Bronchial epithelial cell (primary cell): ENCODE measurements at regions not wholly inside any gene's neighbourhood (a gene's known extent, or its start where the extent isn't known, plus 50 kb on each side); places are given as distances from the start of the nearest gene placed in this dataset.

Experiments
- DNase-seq: peaks from one replicate; pipeline ENCODE4 v3.0.0-alpha.2; 2010; ENCODE audit warnings: low read depth
- FAIRE-seq: peaks from 2 replicates; lab custom pipeline; 2011; peaks lifted over from hg19 to GRCh38; lab: Jason Lieb, UNC
- H3K27me3 ChIP-seq: 2 replicates; pipeline ENCODE4 v1.5.1; 2011; ENCODE audit warnings: low read length; ENCODE audit not compliant: control insufficient read depth, insufficient read depth
- H3K36me3 ChIP-seq: 2 replicates; pipeline ENCODE4 v1.5.1; 2011; ENCODE audit warnings: low read length; ENCODE audit not compliant: control insufficient read depth, insufficient read depth
- H3K4me3 ChIP-seq: 2 replicates; pipeline ENCODE4 v1.5.1; 2011; ENCODE audit warnings: mild to moderate bottlenecking, low read depth, low read length, control low read depth
- TF ChIP-seq, protein P1 (sequence below): IDR thresholded peaks from 2 replicates; pipeline ENCODE4 v1.5.1; 2011; ENCODE audit warnings: mild to moderate bottlenecking, moderate library complexity, low read length, control low read depth, inconsistent platforms; ENCODE audit not compliant: insufficient read depth, severe bottlenecking

DNA sequence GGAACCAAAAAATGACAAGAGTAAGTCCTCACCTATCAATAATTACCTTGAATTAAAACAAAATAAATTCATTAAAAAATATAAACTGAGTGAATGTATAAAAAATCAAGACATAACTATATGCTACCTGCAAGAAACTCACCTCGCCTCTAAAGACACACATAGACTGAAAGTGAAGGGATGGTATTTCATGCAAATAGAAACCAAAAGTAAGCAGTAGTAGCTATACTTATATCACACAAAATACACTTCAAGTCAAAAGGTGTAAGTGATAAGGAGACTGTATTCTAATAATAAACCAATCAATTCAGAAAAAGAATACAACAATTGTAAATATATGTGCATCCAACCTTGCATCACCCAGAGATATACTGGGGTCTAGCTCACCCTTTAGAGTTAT is 332.6 kb downstream of the SH2D4B start:
- FAIRE-seq, result no peak
- TF ChIP-seq, protein P1, sequence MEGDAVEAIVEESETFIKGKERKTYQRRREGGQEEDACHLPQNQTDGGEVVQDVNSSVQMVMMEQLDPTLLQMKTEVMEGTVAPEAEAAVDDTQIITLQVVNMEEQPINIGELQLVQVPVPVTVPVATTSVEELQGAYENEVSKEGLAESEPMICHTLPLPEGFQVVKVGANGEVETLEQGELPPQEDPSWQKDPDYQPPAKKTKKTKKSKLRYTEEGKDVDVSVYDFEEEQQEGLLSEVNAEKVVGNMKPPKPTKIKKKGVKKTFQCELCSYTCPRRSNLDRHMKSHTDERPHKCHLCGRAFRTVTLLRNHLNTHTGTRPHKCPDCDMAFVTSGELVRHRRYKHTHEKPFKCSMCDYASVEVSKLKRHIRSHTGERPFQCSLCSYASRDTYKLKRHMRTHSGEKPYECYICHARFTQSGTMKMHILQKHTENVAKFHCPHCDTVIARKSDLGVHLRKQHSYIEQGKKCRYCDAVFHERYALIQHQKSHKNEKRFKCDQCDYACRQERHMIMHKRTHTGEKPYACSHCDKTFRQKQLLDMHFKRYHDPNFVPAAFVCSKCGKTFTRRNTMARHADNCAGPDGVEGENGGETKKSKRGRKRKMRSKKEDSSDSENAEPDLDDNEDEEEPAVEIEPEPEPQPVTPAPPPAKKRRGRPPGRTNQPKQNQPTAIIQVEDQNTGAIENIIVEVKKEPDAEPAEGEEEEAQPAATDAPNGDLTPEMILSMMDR, result no peak

DNA sequence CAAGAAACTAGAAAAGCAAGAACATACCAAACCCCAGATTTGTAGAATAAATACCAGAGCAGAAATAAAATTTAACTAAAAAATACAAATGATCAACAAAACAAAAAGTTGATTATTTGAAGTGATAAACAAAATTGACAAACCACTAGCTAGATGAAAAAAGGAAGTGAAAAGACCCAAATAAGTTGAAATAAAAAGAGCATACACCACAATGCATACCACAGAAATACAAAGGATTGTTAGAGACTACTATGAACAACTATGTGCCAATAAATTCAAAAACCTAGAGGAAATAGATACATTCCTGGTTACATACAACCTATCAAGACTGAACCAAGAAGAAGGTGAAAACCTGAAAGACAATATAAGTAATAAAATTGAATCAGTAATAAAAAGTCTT is 333.4 kb downstream of the SH2D4B start:
- Histone ChIP-seq H3K27me3 (no peaks in the 10 kb centered on the region), H3K4me3 (no peak overlapping the region), H3K36me3 (no peaks in the 10 kb centered on the region)
- TF ChIP-seq, protein P1, result no peak
- FAIRE-seq (no peak), DNase-seq (no peak)

More for the DNA sequence above, 332.6 kb downstream of the SH2D4B start:
- H3K27me3 ChIP-seq, result no peaks in the 10 kb centered on the region
- no peaks in the 10 kb centered on the region for H3K36me3 ChIP-seq
- DNase-seq, result no peak
- no peak overlapping the region for H3K4me3 ChIP-seq

GRCh38 chr10:80878330-80878729 is 340.6 kb downstream of the SH2D4B start:
- H3K36me3 ChIP-seq, result no peaks in the 10 kb centered on the region
- TF ChIP-seq, protein P1, result no peak
- no peaks in the 10 kb centered on the region for H3K27me3 ChIP-seq
- H3K4me3 ChIP-seq, result no peak overlapping the region
- DNase-seq (no peak), FAIRE-seq (no peak)

DNA sequence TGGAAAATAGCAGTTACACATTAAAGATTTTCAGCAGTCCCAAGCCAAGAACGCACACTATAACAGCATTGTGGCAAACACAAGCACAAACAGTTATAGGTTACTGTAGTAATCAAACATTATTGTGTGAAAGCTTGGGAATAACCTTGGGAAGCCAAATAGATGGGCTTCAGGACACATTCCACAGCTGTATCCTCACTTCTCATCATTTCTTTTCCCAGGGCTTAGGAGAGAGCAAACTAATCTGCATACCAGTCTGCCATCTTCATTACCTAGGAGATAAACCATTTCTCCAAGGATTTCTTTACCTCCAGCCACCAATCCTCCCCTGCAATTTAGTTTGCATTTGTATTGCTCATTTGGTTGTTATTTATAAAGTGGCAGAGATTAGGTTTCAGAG is 352.4 kb downstream of the SH2D4B start:
- TF ChIP-seq, protein P1, result no peak
- no peak for FAIRE-seq
- no peak overlapping the region for H3K4me3 ChIP-seq
- H3K27me3 ChIP-seq, result no peaks in the 10 kb centered on the region
- no peak for DNase-seq
- H3K36me3 ChIP-seq, result no peaks in the 10 kb centered on the region

DNA sequence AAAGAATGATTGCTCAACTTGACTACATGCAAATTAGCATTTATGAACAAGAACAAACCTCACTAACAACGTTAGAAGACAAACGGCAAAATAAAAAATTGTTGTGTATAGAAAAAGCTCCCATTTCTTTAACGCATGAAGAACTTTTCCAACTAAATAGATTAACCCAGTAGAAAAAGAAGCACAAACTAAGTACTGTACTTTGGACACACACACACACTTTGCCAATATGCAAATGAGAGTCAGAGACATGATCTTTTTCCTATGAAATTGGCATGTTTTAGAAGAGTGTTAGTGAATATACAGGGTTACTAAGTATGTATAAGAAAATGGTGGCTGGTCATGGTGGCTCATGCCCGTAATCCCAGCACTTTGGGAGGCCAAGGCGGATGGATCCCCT is 355.6 kb downstream of the SH2D4B start:
- TF ChIP-seq, protein P1, result no peak
- no peak overlapping the region for H3K4me3 ChIP-seq
- no peak for DNase-seq
- H3K27me3 ChIP-seq, result no peaks in the 10 kb centered on the region
- no peak for FAIRE-seq
- no peaks in the 10 kb centered on the region for H3K36me3 ChIP-seq

DNA sequence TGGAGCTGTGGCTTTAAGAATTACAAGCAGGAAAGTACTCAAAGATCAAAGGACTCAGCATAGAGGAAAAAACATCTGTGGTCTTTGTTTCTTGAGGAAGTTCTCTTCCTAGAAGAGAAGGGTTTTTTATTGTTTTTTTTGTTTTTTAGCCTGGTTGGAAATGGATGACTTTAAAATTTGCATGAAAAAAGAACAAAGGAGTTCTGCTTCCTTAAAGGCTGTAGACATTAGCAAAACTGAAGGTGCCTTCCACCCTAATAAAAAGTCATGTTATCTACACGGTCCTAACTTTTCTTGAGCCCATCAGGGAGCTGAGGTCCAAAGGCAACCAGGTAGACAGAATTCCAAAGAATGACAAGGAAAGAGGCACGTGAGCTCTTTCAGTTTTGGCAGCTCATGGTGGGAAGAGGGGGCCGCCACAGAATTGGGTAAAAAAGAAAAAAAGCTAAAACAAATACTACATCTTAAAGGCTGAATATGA is 356.6 kb downstream of the SH2D4B start:
- no peak overlapping the region for H3K4me3 ChIP-seq
- no peak for FAIRE-seq
- TF ChIP-seq, protein P1, result no peak
- no peaks in the 10 kb centered on the region for H3K36me3 ChIP-seq
- DNase-seq, result no peak
- H3K27me3 ChIP-seq, result no peaks in the 10 kb centered on the region
